AG04450 (cell line): ENCODE measurements at regions not wholly inside any gene's neighbourhood (a gene's known extent, or its start where the extent isn't known, plus 50 kb on each side); places are given as distances from the start of the nearest gene placed in this dataset.

Experiments
- CTCF ChIA-PET: fragments of 300-600, 350-600 bp; formaldehyde crosslinking; extraction: SDS; loops from one replicate; lab custom pipeline; 2022; ENCODE audit warnings: antibody characterized with exemption, inconsistent platforms; lab: Charles Lee
- POLR2A ChIA-PET: fragments of 350-600 bp; formaldehyde crosslinking; extraction: SDS; loops from one replicate; lab custom pipeline; 2021; ENCODE audit warnings: antibody characterized with exemption, inconsistent platforms; lab: Yijun Ruan, JAX
- DNase-seq: peaks from one replicate; pipeline ENCODE4 v3.0.0-alpha.2; 2011; ENCODE audit warnings: low read depth, low spot score
- H3K27ac ChIP-seq: one replicate; pipeline ENCODE4 v1.5.1; 2012; ENCODE audit warnings: low read depth, low read length, control low read depth
- H3K27me3 ChIP-seq: one replicate; pipeline ENCODE4 v1.6.0; 2012; ENCODE audit warnings: low read length; ENCODE audit not compliant: control insufficient read depth, insufficient read depth
- H3K4me3 ChIP-seq: 2 replicates; pipeline ENCODE4 v1.5.1; 2011; ENCODE audit warnings: mild to moderate bottlenecking, low read depth, low read length, control low read depth
- H3K9me3 ChIP-seq: 2 replicates; pipeline ENCODE4 v1.5.1; 2012; ENCODE audit warnings: low read length; ENCODE audit not compliant: control insufficient read depth, insufficient read depth
- TF ChIP-seq, protein P1 (sequence below): IDR thresholded peaks from 2 replicates; pipeline ENCODE4 v1.5.1; 2011; ENCODE audit warnings: low read depth, low read length, control low read depth, inconsistent platforms

DNA sequence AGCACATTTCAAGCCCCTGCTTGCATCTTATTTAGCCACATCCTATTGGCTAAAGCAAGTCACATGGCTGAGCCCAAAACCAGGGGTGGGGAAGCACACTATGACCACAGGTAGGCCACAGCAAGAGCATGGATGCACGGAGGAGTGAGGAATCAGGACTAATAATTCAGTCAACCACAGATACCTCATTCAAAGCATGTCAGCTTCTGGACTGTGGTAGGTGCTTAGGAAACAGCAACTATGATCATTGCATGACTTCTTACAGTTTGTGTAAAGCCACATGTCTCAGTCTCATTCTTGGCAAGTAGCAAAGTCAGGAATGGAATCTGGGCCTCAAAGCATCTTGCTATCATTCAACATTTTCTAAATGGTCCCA, 79.0 kb upstream of the EMX2 start:
- POLR2A ChIA-PET = no interaction called here
- no peak for DNase-seq
- TF ChIP-seq, protein P1, sequence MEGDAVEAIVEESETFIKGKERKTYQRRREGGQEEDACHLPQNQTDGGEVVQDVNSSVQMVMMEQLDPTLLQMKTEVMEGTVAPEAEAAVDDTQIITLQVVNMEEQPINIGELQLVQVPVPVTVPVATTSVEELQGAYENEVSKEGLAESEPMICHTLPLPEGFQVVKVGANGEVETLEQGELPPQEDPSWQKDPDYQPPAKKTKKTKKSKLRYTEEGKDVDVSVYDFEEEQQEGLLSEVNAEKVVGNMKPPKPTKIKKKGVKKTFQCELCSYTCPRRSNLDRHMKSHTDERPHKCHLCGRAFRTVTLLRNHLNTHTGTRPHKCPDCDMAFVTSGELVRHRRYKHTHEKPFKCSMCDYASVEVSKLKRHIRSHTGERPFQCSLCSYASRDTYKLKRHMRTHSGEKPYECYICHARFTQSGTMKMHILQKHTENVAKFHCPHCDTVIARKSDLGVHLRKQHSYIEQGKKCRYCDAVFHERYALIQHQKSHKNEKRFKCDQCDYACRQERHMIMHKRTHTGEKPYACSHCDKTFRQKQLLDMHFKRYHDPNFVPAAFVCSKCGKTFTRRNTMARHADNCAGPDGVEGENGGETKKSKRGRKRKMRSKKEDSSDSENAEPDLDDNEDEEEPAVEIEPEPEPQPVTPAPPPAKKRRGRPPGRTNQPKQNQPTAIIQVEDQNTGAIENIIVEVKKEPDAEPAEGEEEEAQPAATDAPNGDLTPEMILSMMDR = no peak

DNA sequence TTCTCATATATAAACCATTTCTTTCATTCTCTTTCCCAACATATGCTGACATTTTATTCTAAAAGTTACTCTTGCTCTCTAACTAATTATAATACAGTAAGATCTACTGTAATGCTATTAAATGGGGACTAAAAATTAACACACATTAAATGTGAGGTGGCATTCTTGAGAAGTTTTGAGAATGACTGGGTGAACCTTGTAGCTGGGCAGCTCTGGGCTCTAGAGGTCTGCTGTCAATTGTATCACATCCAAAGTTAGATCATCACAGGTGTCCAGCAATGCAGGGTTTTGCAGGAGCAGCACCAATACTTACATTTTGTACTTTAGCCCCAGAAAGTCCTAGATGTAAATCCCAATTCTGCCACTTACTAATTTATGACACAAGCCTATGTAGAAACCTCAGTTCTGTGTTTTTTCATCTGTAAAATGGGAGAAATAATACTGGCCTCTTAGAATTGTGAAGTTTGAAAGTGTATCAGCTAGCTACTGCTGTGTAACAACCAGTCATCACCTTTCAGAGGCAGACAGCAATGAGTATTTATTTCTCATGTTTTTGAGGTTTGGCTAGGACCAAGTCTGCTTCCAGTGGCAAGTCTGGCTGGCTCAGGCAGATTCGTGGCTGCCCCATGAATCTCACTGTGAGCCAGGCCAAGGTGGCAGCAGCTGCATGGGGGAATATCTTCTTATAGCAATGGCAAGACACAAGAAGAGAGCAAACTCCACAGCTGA, 79.6 kb upstream of the EMX2 start:
- no peaks in the 10 kb centered on the region for H3K27me3 ChIP-seq
- H3K9me3 ChIP-seq = no peaks in the 10 kb centered on the region
- ChIA-PET CTCF (no interaction called here), POLR2A (no interaction called here)
- H3K4me3 ChIP-seq = no peak overlapping the region
- TF ChIP-seq, protein P1 = no peak
- H3K27ac ChIP-seq = no peak overlapping the region
- DNase-seq = no peak

More for the DNA sequence above, 79.0 kb upstream of the EMX2 start:
- no peaks in the 10 kb centered on the region for H3K9me3 ChIP-seq
- no peak overlapping the region for H3K4me3 ChIP-seq
- no peak overlapping the region for H3K27ac ChIP-seq
- CTCF ChIA-PET = no interaction called here
- no peaks in the 10 kb centered on the region for H3K27me3 ChIP-seq

DNA sequence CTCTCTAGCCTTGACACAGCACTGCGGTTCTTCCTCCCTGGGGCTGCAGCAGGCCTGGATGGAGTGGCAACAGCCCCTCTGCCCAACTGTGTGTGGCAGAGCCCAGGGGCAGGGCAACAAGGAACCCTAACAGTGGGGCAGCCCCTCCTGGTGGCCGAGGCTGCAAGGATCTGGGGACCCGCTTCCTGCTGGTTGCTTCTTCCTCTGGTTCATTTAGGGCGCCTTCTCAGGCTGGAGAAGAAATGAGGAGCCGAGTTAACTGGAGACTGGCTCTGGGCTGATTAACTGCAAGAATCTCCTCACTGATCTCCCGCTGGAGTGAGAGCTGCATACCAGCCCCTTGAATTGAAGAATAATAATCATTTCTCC, 80.1 kb upstream of the EMX2 start:
- no peak overlapping the region for H3K27ac ChIP-seq
- H3K9me3 ChIP-seq = no peaks in the 10 kb centered on the region; the same call in 1 of the 2 replicates
- H3K27me3 ChIP-seq = no peaks in the 10 kb centered on the region
- H3K4me3 ChIP-seq = no peak overlapping the region
- CTCF ChIA-PET = interaction anchor here (1.0 kb wide), 1 partner anchor 19 kb away, joined by 3 read pairs; no protein-coding TSS in a partner anchor
- DNase-seq = no peak
- POLR2A ChIA-PET = no interaction called here
- TF ChIP-seq, protein P1 = peak; percentile 16

DNA sequence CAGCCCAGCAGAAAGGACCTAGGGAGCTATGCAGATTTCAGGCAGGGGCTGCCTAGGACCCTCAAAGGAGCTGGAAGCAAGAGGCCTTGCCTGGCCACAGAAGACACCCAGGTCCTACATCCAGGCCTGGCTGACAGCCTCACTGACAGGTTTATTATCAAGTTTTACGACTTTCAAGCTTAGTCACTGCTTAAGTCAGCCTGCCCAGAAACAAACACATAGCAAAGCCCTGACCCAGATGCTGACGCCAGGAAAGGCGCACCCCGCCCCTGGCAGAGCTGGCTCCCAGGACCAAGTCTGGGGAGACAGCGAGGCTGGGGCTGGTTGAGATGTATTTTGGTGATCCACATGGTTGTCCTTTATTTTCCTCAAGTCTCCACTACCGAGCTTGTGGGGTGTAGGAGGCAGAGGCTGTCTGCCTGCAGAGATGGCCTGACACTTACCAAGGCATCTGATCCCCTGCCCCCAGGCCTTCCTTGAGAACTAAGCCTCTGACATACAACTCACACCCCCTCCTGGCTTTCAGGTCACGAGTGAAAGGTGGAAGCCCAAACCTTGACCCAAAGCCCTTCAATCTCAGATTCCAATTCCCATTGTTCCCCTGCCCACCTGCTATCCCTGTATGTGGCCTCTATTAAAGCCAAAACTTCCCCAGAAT, 80.7 kb upstream of the EMX2 start:
- TF ChIP-seq, protein P1 = no peak
- H3K4me3 ChIP-seq = no peak overlapping the region
- no peak overlapping the region for H3K27ac ChIP-seq
- CTCF ChIA-PET = interaction anchor here (1.0 kb wide), 1 partner anchor 19 kb away, joined by 3 read pairs; no protein-coding TSS in a partner anchor
- H3K27me3 ChIP-seq = no peaks in the 10 kb centered on the region
- H3K9me3 ChIP-seq = no peaks in the 10 kb centered on the region; the same call in 1 of the 2 replicates
- POLR2A ChIA-PET = no interaction called here
- DNase-seq = no peak
